ENCODE measurements at regions not wholly inside any gene's neighbourhood (a gene's known extent, or its start where the extent isn't known, plus 50 kb on each side); places are given as distances from the start of the nearest gene placed in this dataset.
A peak's percentile ranks its signal among the peaks of the same experiment; 100 is the strongest.

GRCh38 chr10:90447831-90448230 is 410.0 kb downstream of the HTR7 start:
- no peak for TF ChIP-seq CTCF (IDR thresholded peaks at IDR 0.05; ENCODE audit: control extremely low read depth, extremely low read depth)
- no peaks in the 10 kb centered on the region for H3K27me3 ChIP-seq (ENCODE audit: control insufficient read depth in 3 of 3, insufficient read depth in 3 of 3, low read length in 2 of 3)
- peaks cover 0 to 2% (median 0%) of the 10 kb centered on the region in 5 donors for H3K4me1 ChIP-seq (ENCODE audit: control insufficient read depth in 5 of 5, insufficient read depth in 5 of 5, low read length in 5 of 5)
- peaks cover 0 to 6% (median 0%) of the 10 kb centered on the region in 4 donors for H3K9me3 ChIP-seq (ENCODE audit: control insufficient read depth in 4 of 4, insufficient read depth in 3 of 4, low read length in 3 of 4)
- no peaks in the 10 kb centered on the region for H3K36me3 ChIP-seq (ENCODE audit: control insufficient read depth in 4 of 4, insufficient read depth in 4 of 4, low read length in 4 of 4)
- WGBS, 2 donors: 62 to 71% methylated on average over 3 of the region's 3 CpGs
- no peak overlapping the region for H3K27ac ChIP-seq (ENCODE audit: low read depth in 1 of 2, low read length in 1 of 2)
- H3K9ac ChIP-seq (ENCODE audit: insufficient read depth in 1 of 2, low read length in 2 of 2): no peak overlapping the region
- ATAC-seq (ENCODE audit: insufficient read depth, low FRiP score): no peak
- peak in 2 of 3 donors; percentile 58 to 60 for DNase-seq
- no peak overlapping the region for H3K4me3 ChIP-seq

- peaks cover 0 to 2% (median 0%) of the 10 kb centered on the region in 5 donors for H3K4me1 ChIP-seq (ENCODE audit: control insufficient read depth in 5 of 5, insufficient read depth in 5 of 5, low read length in 5 of 5)
- TF ChIP-seq CTCF (IDR thresholded peaks at IDR 0.05; ENCODE audit: control extremely low read depth, extremely low read depth): no peak
- no peak overlapping the region for H3K27ac ChIP-seq (ENCODE audit: low read depth in 1 of 2, low read length in 1 of 2)
- no peaks in the 10 kb centered on the region for H3K36me3 ChIP-seq (ENCODE audit: control insufficient read depth in 4 of 4, insufficient read depth in 4 of 4, low read length in 4 of 4)
- H3K27me3 ChIP-seq (ENCODE audit: control insufficient read depth in 3 of 3, insufficient read depth in 3 of 3, low read length in 2 of 3): no peaks in the 10 kb centered on the region
- ATAC-seq (ENCODE audit: insufficient read depth, low FRiP score) (no peak), DNase-seq (no peak)
- H3K9ac ChIP-seq (ENCODE audit: insufficient read depth in 1 of 2, low read length in 2 of 2): no peak overlapping the region
- peaks cover 0 to 3% (median 0%) of the 10 kb centered on the region in 4 donors for H3K9me3 ChIP-seq (ENCODE audit: control insufficient read depth in 4 of 4, insufficient read depth in 3 of 4, low read length in 3 of 4)
- no peak overlapping the region for H3K4me3 ChIP-seq
These were observed 407.0 kb downstream of the HTR7 start for GRCh38 chr10:90450797-90451196.

GRCh38 chr10:90451283-90451682 is 406.6 kb downstream of the HTR7 start:
- WGBS, 2 donors: 19 to 26% methylated on average over 1 of the region's 1 CpG

More at GRCh38 chr10:90451283-90451682, 406.6 kb downstream of the HTR7 start:
- TF ChIP-seq CTCF (IDR thresholded peaks at IDR 0.05; ENCODE audit: control extremely low read depth, extremely low read depth): no peak
- H3K27me3 ChIP-seq (ENCODE audit: control insufficient read depth in 3 of 3, insufficient read depth in 3 of 3, low read length in 2 of 3): no peaks in the 10 kb centered on the region
- DNase-seq (peak in 1 of 3 donors; percentile 21), ATAC-seq (ENCODE audit: insufficient read depth, low FRiP score) (no peak)
- no peak overlapping the region for H3K4me3 ChIP-seq
- peaks cover 0 to 2% (median 0%) of the 10 kb centered on the region in 5 donors for H3K4me1 ChIP-seq (ENCODE audit: control insufficient read depth in 5 of 5, insufficient read depth in 5 of 5, low read length in 5 of 5)
- H3K36me3 ChIP-seq (ENCODE audit: control insufficient read depth in 4 of 4, insufficient read depth in 4 of 4, low read length in 4 of 4): no peaks in the 10 kb centered on the region
- no peak overlapping the region for H3K9ac ChIP-seq (ENCODE audit: insufficient read depth in 1 of 2, low read length in 2 of 2)
- peaks cover 0 to 4% (median 0%) of the 10 kb centered on the region in 4 donors for H3K9me3 ChIP-seq (ENCODE audit: control insufficient read depth in 4 of 4, insufficient read depth in 3 of 4, low read length in 3 of 4)
- no peak overlapping the region for H3K27ac ChIP-seq (ENCODE audit: low read depth in 1 of 2, low read length in 1 of 2)
